H9 (cell line): ENCODE measurements at regions not wholly inside any gene's neighbourhood (a gene's known extent, or its start where the extent isn't known, plus 50 kb on each side); places are given as distances from the start of the nearest gene placed in this dataset.

Source experiments
- DNase-seq: peaks from one replicate; pipeline ENCODE4 v3.0.0-alpha.2; 2017
- H2AFZ ChIP-seq: one replicate; pipeline ENCODE4 v1.6.1; 2013; ENCODE audit warnings: mild to moderate bottlenecking, low read length, control low read depth, moderate library complexity
- H2AK5ac ChIP-seq: 2 replicates; pipeline ENCODE4 v1.6.1; 2013; ENCODE audit warnings: low read length, control low read depth, mixed read lengths; ENCODE audit not compliant: insufficient read length
- H2BK120ac ChIP-seq: one replicate; pipeline ENCODE4 v1.6.1; 2013; ENCODE audit warnings: low read depth, mild to moderate bottlenecking, low read length, control low read depth, inconsistent platforms; ENCODE audit not compliant: poor library complexity, severe bottlenecking
- H2BK12ac ChIP-seq: 2 replicates; pipeline ENCODE4 v1.6.1; 2013; ENCODE audit warnings: low read length, control low read depth, mixed read lengths, low read depth; ENCODE audit not compliant: insufficient read length
- H2BK15ac ChIP-seq: 2 replicates; pipeline ENCODE4 v1.6.1; 2013; ENCODE audit warnings: low read depth, low read length, control low read depth
- H2BK20ac ChIP-seq: one replicate; pipeline ENCODE4 v1.6.1; 2013; ENCODE audit warnings: low read depth, mild to moderate bottlenecking, low read length, control low read depth, inconsistent platforms; ENCODE audit not compliant: poor library complexity, severe bottlenecking
- H2BK5ac ChIP-seq: 2 replicates; pipeline ENCODE4 v1.6.1; 2013; ENCODE audit warnings: low read length, control low read depth, mixed read lengths; ENCODE audit not compliant: insufficient read length
- H3K14ac ChIP-seq: 2 replicates; pipeline ENCODE4 v1.6.1; 2013; ENCODE audit warnings: low read length, control low read depth; ENCODE audit not compliant: insufficient read depth
- H3K18ac ChIP-seq: 2 replicates; pipeline ENCODE4 v1.6.1; 2013; ENCODE audit warnings: low read depth, mild to moderate bottlenecking, mixed read lengths, low read length, control low read depth; ENCODE audit not compliant: insufficient read length
- H3K23ac ChIP-seq: 2 replicates; pipeline ENCODE4 v1.6.1; 2013; ENCODE audit warnings: low read length, control low read depth, mixed read lengths, low read depth; ENCODE audit not compliant: insufficient read length
- H3K23me2 ChIP-seq: 2 replicates; pipeline ENCODE4 v1.6.1; 2013; ENCODE audit warnings: low read depth, mild to moderate bottlenecking, mixed read lengths, low read length, control low read depth; ENCODE audit not compliant: insufficient read length, poor library complexity, severe bottlenecking
- H3K27ac ChIP-seq: 2 replicates; pipeline ENCODE4 v1.5.1; 2013; ENCODE audit warnings: low read length, control low read depth, mixed read lengths, low read depth; ENCODE audit not compliant: insufficient read length
- H3K27me3 ChIP-seq: 2 replicates; pipeline ENCODE4 v1.6.1; 2013; ENCODE audit warnings: low read length, control low read depth, inconsistent platforms; ENCODE audit not compliant: insufficient read depth
- H3K4ac ChIP-seq: 2 replicates; pipeline ENCODE4 v1.6.1; 2013; ENCODE audit warnings: low read depth, mild to moderate bottlenecking, control low read depth, inconsistent platforms, low read length, moderate library complexity
- H3K4me1 ChIP-seq: 2 replicates; pipeline ENCODE4 v1.6.1; 2013; ENCODE audit warnings: low read length, control low read depth, inconsistent platforms; ENCODE audit not compliant: insufficient read depth
- H3K4me2 ChIP-seq: 2 replicates; pipeline ENCODE4 v1.6.1; 2013; ENCODE audit warnings: low read length, control low read depth, mixed read lengths; ENCODE audit not compliant: insufficient read length, insufficient read depth
- H3K56ac ChIP-seq: 2 replicates; pipeline ENCODE4 v1.6.1; 2013; ENCODE audit warnings: low read depth, mild to moderate bottlenecking, mixed read lengths, low read length, control low read depth; ENCODE audit not compliant: insufficient read length
- H3K79me1 ChIP-seq: 2 replicates; pipeline ENCODE4 v1.6.1; 2013; ENCODE audit warnings: low read depth, mild to moderate bottlenecking, moderate library complexity, low read length, control low read depth, inconsistent platforms; ENCODE audit not compliant: insufficient read depth, poor library complexity, severe bottlenecking
- H3K79me2 ChIP-seq: 2 replicates; pipeline ENCODE4 v1.6.1; 2013; ENCODE audit warnings: low read length, control low read depth, inconsistent platforms; ENCODE audit not compliant: insufficient read depth
- H3K9ac ChIP-seq: 2 replicates; pipeline ENCODE4 v1.6.1; 2013; ENCODE audit warnings: low read length, control low read depth, mixed read lengths; ENCODE audit not compliant: insufficient read length; ENCODE audit errors: extremely low read depth
- H3K9me3 ChIP-seq: one replicate; pipeline ENCODE4 v1.6.1; 2013; ENCODE audit warnings: low read depth, low read length, inconsistent platforms; ENCODE audit not compliant: control insufficient read depth
- H3T11ph ChIP-seq: one replicate; pipeline ENCODE4 v1.6.1; 2013; ENCODE audit warnings: mild to moderate bottlenecking, low read length, control low read depth, inconsistent platforms
- H4K20me1 ChIP-seq: one replicate; pipeline ENCODE4 v1.6.1; 2013; ENCODE audit not compliant: control insufficient read depth, insufficient read length, insufficient read depth
- H4K5ac ChIP-seq: 2 replicates; pipeline ENCODE4 v1.6.1; 2013; ENCODE audit warnings: low read depth, mild to moderate bottlenecking, mixed read lengths, low read length, control low read depth; ENCODE audit not compliant: insufficient read length
- H4K8ac ChIP-seq: replicated peaks from 2 replicates; pipeline ENCODE4 v1.6.1; 2013; ENCODE audit warnings: low read length, control low read depth, mixed read lengths, low read depth; ENCODE audit not compliant: insufficient read length
- H4K91ac ChIP-seq: 2 replicates; pipeline ENCODE4 v1.6.1; 2013; ENCODE audit warnings: low read depth, mild to moderate bottlenecking, moderate library complexity, mixed read lengths, low read length, control low read depth; ENCODE audit not compliant: insufficient read length
- H3K27ac Mint-ChIP-seq, 3 experiments: 2 replicates in 2 of 3; 3 replicates in 1 of 3; pipeline ENCODE4 v1.8.0; 2020 to 2021; ENCODE audit warnings: mixed read lengths in 3 of 3, mild to moderate bottlenecking in 1 of 3, moderate library complexity in 1 of 3
- H3K27me3 Mint-ChIP-seq: 2 replicates; pipeline ENCODE4 v1.8.0; 2021; ENCODE audit warnings: low read depth, mild to moderate bottlenecking, moderate library complexity, mixed read lengths
- H3K36me3 Mint-ChIP-seq, 3 experiments: 2 replicates in 2 of 3; 3 replicates in 1 of 3; pipeline ENCODE4 v1.8.0; 2020 to 2021; ENCODE audit warnings: low read depth in 3 of 3, mixed read lengths in 3 of 3; ENCODE audit not compliant: insufficient read depth in 1 of 3
- H3K4me1 Mint-ChIP-seq, 2 experiments: 2 replicates each; pipeline ENCODE4 v1.8.0; 2020; ENCODE audit warnings: mixed read lengths in 2 of 2
- H3K4me3 Mint-ChIP-seq, 2 experiments: 2 replicates in 1 of 2; 3 replicates in 1 of 2; pipeline ENCODE4 v1.8.0; 2020 to 2021; ENCODE audit warnings: mild to moderate bottlenecking in 2 of 2, mixed read lengths in 2 of 2, moderate library complexity in 1 of 2
- H3K9me3 Mint-ChIP-seq, 2 experiments: 2 replicates in 1 of 2; 3 replicates in 1 of 2; pipeline ENCODE4 v1.8.0; 2020; ENCODE audit warnings: mild to moderate bottlenecking in 2 of 2, mixed read lengths in 2 of 2, moderate library complexity in 1 of 2
- WGBS: extraction: QIAGEN DNeasy Blood & Tissue Kit; methylation state at CpG from one replicate; pipeline ENCODE4 v1.1.7; 2013; ENCODE audit warnings: missing lambda C conversion rate, low lambda C conversion rate, mixed read lengths; ENCODE audit not compliant: insufficient read length; ENCODE audit errors: extremely low coverage; 5-methylcytosine and 5-hydroxymethylcytosine counted together
- TF ChIP-seq, protein P1 (sequence below): fragments of 200-600 bp; sonication (generic); conservative IDR thresholded peaks from 3 replicates; pipeline ENCODE4 v1.8.0; 2021; ENCODE audit warnings: antibody characterized with exemption, mild to moderate bottlenecking

GRCh38 chr9:23258569-23258968 is 567.5 kb downstream of the ELAVL2 start:
- WGBS: no CpG with 5 or more reads among the region's 1 CpG
- Histone ChIP-seq H3K27me3 (no peaks in the 10 kb centered on the region), H2BK20ac (no peak overlapping the region), H3K23me2 (no peaks in the 10 kb centered on the region), H3K27ac (no peak overlapping the region), H3K9ac (no peak overlapping the region), H3K79me1 (no peaks in the 10 kb centered on the region), H2BK5ac (no peak overlapping the region), H3K56ac (no peak overlapping the region), H2BK120ac (no peak overlapping the region), H2AK5ac (no peak overlapping the region), H4K20me1 (no peaks in the 10 kb centered on the region), H3K4me1 (no peaks in the 10 kb centered on the region), H3K9me3 (no peaks in the 10 kb centered on the region), H3K14ac (no peak overlapping the region), H3K79me2 (no peaks in the 10 kb centered on the region), H3K4me2 (no peak overlapping the region), H3K18ac (no peak overlapping the region), H3K23ac (no peak overlapping the region), H2AFZ (no peak overlapping the region), H4K5ac (no peak overlapping the region), H4K91ac (no peak overlapping the region), H2BK15ac (no peak overlapping the region), H3K4ac (no peak overlapping the region), H4K8ac (no peak overlapping the region), H3T11ph (no peak overlapping the region), H2BK12ac (no peak overlapping the region)
- Mint-ChIP-seq H3K4me1 (peaks cover 6 to 8% of the 10 kb centered on the region in 2 experiments; a peak in 3 of 4 replicates), H3K27me3 (no peaks in the 10 kb centered on the region), H3K9me3 (no peaks in the 10 kb centered on the region), H3K27ac (no peak overlapping the region), H3K36me3 (no peaks in the 10 kb centered on the region), H3K4me3 (no peak overlapping the region)
- DNase-seq: no peak
- TF ChIP-seq, protein P1, sequence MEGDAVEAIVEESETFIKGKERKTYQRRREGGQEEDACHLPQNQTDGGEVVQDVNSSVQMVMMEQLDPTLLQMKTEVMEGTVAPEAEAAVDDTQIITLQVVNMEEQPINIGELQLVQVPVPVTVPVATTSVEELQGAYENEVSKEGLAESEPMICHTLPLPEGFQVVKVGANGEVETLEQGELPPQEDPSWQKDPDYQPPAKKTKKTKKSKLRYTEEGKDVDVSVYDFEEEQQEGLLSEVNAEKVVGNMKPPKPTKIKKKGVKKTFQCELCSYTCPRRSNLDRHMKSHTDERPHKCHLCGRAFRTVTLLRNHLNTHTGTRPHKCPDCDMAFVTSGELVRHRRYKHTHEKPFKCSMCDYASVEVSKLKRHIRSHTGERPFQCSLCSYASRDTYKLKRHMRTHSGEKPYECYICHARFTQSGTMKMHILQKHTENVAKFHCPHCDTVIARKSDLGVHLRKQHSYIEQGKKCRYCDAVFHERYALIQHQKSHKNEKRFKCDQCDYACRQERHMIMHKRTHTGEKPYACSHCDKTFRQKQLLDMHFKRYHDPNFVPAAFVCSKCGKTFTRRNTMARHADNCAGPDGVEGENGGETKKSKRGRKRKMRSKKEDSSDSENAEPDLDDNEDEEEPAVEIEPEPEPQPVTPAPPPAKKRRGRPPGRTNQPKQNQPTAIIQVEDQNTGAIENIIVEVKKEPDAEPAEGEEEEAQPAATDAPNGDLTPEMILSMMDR: no peak
